ENCODE measurements at regions not wholly inside any gene's neighbourhood (a gene's known extent, or its start where the extent isn't known, plus 50 kb on each side); places are given as distances from the start of the nearest gene placed in this dataset.

DNA sequence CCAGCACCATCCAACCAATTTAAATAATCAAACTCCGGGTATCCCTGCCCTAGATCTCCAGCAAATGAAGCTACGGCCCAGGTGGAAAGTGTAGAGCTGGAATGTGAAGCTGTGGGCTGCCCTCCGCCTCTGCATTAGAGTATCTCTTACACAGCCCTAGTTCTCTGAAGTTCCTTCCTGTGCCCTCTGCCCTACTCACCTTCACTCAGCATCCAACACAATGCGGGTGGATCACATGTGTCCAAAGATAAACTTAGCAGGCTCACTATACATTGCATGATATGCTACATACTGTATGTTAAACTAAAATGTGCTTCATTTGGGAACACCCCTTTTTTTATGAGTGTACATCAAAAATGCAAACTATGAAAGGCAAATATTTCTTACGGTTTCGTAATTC is 70.0 kb upstream of the RAD23B start:
- no peak for TF ChIP-seq POLR2A (IDR thresholded peaks at IDR 0.05)
- TF ChIP-seq, protein P1, sequence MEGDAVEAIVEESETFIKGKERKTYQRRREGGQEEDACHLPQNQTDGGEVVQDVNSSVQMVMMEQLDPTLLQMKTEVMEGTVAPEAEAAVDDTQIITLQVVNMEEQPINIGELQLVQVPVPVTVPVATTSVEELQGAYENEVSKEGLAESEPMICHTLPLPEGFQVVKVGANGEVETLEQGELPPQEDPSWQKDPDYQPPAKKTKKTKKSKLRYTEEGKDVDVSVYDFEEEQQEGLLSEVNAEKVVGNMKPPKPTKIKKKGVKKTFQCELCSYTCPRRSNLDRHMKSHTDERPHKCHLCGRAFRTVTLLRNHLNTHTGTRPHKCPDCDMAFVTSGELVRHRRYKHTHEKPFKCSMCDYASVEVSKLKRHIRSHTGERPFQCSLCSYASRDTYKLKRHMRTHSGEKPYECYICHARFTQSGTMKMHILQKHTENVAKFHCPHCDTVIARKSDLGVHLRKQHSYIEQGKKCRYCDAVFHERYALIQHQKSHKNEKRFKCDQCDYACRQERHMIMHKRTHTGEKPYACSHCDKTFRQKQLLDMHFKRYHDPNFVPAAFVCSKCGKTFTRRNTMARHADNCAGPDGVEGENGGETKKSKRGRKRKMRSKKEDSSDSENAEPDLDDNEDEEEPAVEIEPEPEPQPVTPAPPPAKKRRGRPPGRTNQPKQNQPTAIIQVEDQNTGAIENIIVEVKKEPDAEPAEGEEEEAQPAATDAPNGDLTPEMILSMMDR (IDR thresholded peaks at IDR 0.05): no peak
- no peak for DNase-seq (ENCODE audit: low spot score in 2 of 2)
- intact Hi-C loops (cut with DNase I; ENCODE audit: low total_unique reads): no loop called here
- H3K4me3 ChIP-seq (ENCODE audit: low read depth, poor library complexity, severe bottlenecking): no peak overlapping the region
- 89% methylated on average over 6 of the region's 6 CpGs for WGBS, 2 donors

DNA sequence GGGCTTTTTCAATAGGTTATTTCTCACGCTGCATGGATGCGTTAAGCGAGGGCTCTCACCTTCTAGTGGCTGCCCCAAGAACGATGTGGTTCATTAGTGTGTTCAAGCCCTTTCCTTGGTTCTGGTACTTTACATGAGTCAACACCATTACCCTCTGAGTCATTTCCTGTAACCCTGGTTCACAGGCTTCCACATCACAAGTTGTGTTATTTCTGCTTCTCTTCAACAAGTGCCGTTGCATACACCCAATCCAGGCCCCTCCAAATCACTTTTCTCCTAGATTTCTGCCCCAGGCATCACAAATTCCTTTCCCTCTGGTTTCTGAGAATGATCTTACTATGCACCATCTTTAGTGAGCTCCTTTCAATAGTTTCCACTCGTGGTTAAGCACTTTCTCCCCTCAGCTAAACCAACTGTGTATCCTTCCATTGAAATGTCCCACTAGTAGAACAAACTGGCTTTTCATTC is 69.5 kb upstream of the RAD23B start:
- no peak for DNase-seq (ENCODE audit: low spot score in 2 of 2)
- TF ChIP-seq POLR2A (IDR thresholded peaks at IDR 0.05): no peak
- TF ChIP-seq, protein P1 (IDR thresholded peaks at IDR 0.05): no peak
- no peak overlapping the region for H3K4me3 ChIP-seq (ENCODE audit: low read depth, poor library complexity, severe bottlenecking)
- intact Hi-C loops (cut with DNase I; ENCODE audit: low total_unique reads): no loop called here
- 61 to 64% methylated on average over 6 of the region's 6 CpGs for WGBS, 2 donors

DNA sequence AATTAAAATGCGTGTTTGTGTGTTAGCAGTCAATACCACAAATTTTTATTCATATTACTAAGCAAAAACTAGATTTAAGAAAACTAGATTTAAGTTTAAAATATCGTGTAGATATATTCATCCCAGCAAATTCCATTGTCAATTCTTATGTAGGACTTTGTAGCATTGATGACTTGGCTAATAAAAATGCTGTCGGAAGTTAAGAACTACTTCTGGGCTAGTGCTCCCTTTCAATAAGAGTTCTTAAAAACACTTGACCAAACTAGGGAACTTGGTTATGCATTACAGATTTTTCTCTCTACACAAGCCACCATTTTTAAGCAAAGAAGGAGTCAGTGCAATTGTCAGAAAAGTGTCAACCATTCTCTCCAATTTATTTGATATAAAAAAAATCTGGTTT is 68.7 kb upstream of the RAD23B start:
- no peak for DNase-seq (ENCODE audit: low spot score in 2 of 2)
- TF ChIP-seq POLR2A (IDR thresholded peaks at IDR 0.05): no peak
- TF ChIP-seq, protein P1 (IDR thresholded peaks at IDR 0.05): no peak
- 95 to 96% methylated on average over 3 of the region's 3 CpGs for WGBS, 2 donors
- no peak overlapping the region for H3K4me3 ChIP-seq (ENCODE audit: low read depth, poor library complexity, severe bottlenecking)
- intact Hi-C loops (cut with DNase I; ENCODE audit: low total_unique reads): no loop called here

DNA sequence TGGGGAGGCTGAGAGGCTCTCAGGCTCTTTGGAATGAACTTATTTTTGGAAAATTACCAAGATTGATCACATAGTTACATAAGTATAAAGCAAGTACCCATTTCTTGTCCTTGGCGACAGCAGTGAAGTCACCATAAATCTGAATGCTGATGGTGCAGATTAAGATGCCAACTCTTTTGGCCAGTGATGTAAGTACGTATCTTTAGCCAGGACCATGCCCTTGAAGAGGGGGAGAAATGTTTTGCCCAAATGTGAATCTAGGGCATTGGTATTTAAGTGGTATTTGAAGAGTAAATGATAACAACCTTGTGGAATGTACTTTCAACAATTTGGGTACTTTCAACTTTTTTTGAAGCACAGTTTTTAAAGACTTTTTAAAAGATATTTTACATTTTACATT is 68.2 kb upstream of the RAD23B start:
- no peak for DNase-seq (ENCODE audit: low spot score in 2 of 2)
- WGBS, 2 donors: 74 to 76% methylated on average over 2 of the region's 2 CpGs
- TF ChIP-seq, protein P1 (IDR thresholded peaks at IDR 0.05): no peak
- no peak for TF ChIP-seq POLR2A (IDR thresholded peaks at IDR 0.05)
- intact Hi-C loops (cut with DNase I; ENCODE audit: low total_unique reads): no loop called here
- no peak overlapping the region for H3K4me3 ChIP-seq (ENCODE audit: low read depth, poor library complexity, severe bottlenecking)

DNA sequence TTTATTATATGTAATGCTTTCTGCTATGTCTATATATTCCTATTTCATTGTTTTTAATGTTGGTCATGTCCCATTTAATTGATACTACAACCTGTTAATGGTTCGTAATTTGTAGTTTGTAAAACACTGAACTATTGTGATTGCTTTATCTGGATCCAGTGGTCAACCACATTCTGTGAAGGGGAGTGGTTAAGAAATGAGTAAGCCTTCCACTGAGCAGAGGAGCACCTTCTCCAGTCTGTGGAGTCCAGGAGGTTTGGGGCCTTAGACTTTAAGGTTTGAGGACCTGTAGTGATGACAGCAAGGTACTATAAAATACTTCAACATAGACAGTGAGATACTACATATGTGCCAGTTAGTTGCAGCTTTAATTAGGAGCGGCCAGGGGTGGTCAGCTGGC is 67.7 kb upstream of the RAD23B start:
- no peak for DNase-seq (ENCODE audit: low spot score in 2 of 2)
- WGBS, 2 donors: 93 to 94% methylated on average over 2 of the region's 2 CpGs
- TF ChIP-seq, protein P1 (IDR thresholded peaks at IDR 0.05): no peak
- no peak for TF ChIP-seq POLR2A (IDR thresholded peaks at IDR 0.05)
- H3K4me3 ChIP-seq (ENCODE audit: low read depth, poor library complexity, severe bottlenecking): no peak overlapping the region
- intact Hi-C loops (cut with DNase I; ENCODE audit: low total_unique reads): no loop called here

DNA sequence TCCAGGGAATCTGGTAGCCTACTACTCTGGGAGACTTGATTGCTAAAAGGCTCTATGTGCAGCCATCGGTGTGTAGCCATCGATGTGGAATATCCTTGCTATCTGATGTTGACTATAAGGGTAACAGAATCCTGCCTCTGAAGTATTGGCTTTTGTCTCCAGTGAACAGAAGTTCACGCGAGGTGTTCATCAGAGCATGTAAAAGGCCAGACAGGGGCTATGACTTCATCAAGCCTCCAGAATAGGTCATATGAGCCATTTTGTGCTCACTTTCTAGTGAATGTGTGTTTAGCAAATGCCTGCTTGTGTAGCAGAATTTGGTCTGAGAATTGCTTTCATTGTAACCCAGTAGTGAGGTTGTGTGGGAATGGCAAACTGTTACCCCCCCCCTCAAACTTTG is 66.8 kb upstream of the RAD23B start:
- WGBS, 2 donors: 96% methylated on average over 4 of the region's 4 CpGs
- TF ChIP-seq, protein P1 (IDR thresholded peaks at IDR 0.05): no peak
- no peak for TF ChIP-seq POLR2A (IDR thresholded peaks at IDR 0.05)
- intact Hi-C loops (cut with DNase I; ENCODE audit: low total_unique reads): no loop called here
- no peak for DNase-seq (ENCODE audit: low spot score in 2 of 2)
- H3K4me3 ChIP-seq (ENCODE audit: low read depth, poor library complexity, severe bottlenecking): no peak overlapping the region
